Stimulated activated CD4-positive, alpha-beta T cell treated with anti-CD3 and anti-CD28 coated beads, Interleukin-1b, Interleukin-23, amount 100 ng/mL, for 48 hours (primary cell): ENCODE measurements at regions not wholly inside any gene's neighbourhood (a gene's known extent, or its start where the extent isn't known, plus 50 kb on each side); places are given as distances from the start of the nearest gene placed in this dataset.

Source experiments
- DNase-seq: peaks from one replicate; pipeline ENCODE4 v3.0.0-alpha.2; 2020

DNA sequence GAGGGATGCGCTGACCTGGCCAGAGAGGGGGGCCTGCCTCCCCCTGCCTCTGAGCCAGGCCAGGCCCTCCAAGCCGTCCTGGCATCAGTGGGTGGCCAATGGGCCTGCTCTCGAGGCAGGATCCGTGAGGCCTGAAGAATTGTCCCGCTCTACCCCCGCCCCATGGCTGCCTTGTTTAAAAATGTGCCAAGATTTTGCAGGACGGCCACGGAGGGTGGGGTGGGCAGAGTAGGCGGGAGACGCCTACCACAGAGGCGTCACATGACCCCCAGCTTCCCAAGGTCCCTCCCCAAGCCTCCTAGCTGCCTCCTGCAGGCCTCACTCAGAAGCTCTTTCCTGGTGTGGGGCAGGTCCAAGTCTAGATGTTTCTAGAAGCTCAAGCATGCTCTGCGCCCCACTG is 69.5 kb downstream of the ENGASE start:
- DNase-seq = no peak

DNA sequence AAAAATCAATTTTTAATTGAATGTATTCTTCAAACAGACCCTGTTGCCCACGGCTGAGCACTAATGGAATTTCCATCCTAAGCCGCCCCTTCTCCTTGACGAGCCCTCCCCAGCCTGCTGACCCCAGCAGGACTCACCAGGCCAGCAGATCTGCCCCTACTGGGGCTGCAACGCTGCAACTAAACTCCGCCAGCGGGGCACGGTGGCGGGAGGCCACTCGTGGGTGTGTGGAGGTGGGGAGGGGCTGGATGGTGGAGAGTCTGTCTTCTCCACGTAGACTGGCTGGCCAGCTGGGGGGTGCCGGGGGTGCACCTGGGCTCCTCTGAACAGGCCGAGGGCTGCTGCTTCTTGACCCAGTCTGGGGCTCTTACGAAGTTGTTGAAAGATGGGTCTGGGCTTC is 67.8 kb downstream of the ENGASE start:
- no peak for DNase-seq

DNA sequence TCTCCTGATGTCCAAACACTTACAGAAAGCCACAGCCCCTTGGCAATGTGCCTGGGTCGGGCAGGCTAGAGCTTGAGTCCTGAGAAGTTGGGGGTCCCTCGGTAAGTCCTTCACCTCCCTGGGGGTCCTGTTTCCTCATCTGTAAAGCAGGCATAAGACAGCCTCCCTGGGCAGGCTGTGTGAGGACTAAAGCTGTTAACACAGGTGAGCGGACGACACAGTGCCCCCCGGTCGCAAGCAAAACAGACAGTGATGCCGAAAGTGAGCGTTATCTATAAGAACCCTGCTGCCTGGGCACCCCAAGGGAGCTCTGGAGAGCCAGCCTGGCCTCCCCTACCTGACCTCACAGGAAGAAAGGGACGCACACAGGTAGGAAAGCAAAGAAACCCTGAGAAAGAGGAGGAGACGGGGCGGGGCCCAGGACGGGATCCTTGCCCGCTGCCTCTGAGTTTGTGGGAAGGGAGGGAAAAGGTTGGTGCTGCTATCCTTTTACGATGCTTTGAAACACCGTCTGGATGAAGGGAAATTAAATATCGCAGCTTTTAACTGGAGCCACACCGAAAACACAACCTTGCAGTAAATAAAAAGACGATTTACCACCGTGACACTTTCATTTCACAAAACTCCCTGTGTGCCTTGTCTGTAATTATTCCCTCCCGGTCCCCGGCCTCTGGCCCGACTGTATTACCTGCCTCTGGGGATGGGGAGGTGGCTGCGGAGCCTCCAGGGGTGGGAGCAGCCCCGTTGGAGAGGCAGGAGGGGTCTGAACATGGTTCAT is 67.1 kb downstream of the ENGASE start:
- DNase-seq = no peak

DNA sequence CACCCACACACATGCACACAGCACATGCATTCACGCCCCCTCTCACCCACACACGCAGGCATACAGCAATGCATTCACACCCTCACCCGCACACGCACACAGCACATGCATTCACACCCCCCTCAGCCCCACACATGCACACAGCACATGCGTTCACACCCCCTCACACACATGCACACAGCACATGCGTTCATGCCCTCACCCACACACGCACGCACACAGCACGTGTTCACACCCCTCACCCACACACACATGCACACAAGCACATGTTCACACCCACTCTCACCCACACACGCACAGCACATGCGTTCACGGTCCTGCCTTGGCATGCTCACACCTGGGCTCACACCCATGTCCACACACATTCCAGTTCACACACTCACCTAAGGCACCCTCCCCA is 64.2 kb downstream of the ENGASE start:
- DNase-seq = no peak

DNA sequence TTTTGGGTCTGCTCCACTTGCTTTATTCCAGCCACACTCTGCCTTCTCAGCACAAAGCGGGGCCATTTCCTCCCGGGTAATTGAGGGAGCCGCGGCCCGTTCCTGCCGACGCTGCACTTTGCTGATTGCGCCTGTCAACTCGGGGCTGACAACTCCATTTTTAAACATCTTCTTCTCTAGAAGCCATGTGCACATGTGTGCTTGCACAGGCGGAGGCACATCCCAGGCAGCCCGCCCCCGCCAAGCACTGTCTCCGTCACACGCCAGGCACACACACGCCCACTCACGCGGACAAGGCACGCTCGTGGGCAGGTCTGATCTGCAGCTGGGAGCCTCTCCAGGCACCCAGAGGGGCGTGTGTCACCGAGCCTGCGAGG is 63.2 kb downstream of the ENGASE start:
- no peak for DNase-seq

DNA sequence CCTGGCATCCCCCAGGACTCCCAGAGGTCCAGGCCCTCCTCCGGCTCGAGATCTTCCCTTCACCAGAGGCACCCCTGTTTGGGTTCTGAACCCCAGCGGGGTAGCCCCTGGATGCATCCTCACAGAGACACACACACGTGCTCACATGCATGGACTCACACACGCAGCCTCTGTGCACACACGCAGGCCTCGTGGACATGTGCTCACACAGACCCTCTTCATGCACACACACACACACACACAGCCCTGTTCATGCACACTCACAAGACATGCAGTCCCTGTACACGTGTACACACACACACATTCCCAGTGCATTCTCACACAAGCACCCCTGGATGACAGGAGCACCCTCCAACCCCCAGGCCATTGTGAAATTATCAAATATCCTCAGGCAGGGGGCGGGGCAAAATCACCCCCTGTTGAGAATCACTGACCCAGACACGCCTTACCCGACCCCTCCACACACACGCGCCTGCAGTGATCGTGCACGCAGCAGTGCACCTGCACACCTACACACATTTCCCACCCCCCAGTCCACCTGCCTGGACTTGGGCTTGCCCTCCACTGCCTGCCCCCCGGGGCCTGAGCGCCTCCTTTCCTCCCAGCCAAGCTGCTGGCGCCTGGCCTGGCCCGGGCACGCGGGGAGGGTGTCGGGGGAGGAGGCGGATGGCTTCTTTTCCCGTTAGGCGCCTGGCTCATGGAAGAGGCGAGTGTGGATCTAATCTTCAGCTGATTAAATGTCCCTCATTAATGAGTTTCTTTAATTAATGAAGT is 62.6 kb downstream of the ENGASE start:
- DNase-seq = no peak

DNA sequence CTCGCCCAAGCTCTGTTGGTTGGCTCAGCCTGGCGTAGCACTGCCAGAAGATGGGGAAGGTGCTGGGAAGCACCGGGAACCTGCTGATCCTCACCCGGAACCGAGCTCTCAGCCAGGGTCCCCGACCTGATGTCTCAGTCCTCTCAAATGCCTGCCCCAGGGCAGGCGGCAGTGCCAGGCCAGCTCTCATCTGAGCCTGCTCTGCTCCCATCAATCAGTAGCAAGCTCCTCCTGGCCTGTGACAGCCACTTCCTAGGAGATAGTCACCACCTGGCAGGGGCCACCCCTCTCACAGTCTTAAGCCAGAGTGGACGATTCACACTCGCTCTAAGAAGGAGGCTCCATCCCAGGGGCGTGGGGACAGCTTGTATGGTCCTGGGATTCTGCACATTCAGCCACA is 62.0 kb downstream of the ENGASE start:
- no peak for DNase-seq
